ENCODE measurements at regions not wholly inside any gene's neighbourhood (a gene's known extent, or its start where the extent isn't known, plus 50 kb on each side); places are given as distances from the start of the nearest gene placed in this dataset.

DNA sequence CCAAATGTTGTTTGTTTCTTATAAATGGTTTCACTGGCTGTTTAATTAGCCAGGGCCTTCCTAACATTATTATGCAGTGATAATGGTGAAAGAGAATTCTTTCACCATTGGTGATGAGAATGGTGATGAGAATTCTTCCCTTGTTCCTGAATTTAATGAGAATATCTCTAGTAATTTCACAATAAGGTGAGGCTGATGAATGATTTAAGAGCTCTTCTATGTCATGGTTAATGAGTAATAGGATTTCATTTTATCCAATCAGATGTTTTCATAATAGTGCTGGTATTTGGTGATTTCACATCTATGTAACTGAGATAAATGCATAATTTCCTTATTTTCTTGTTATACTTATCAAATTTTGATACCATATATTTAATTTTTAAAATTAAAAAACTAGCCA is 535.7 kb upstream of the ZEB2 start:
- no peak for FAIRE-seq
- no peaks in the 10 kb centered on the region for H3K27me3 ChIP-seq (ENCODE audit: control insufficient read depth in 3 of 3, insufficient read depth in 3 of 3, low read length in 3 of 3)
- no peaks in the 10 kb centered on the region for H3K9me3 ChIP-seq (ENCODE audit: control insufficient read depth in 2 of 2, insufficient read depth in 1 of 2, low read depth in 1 of 2, low read length in 1 of 2)
- H3K4me3 ChIP-seq (ENCODE audit: low read depth in 1 of 3, low read length in 3 of 3), result no peak overlapping the region
- H3K4me1 ChIP-seq (ENCODE audit: control insufficient read depth in 3 of 3, insufficient read depth in 2 of 3, low read depth in 1 of 3, low read length in 2 of 3), result no peaks in the 10 kb centered on the region
- no peaks in the 10 kb centered on the region for H3K36me3 ChIP-seq (ENCODE audit: control insufficient read depth in 3 of 3, insufficient read depth in 2 of 3, low read depth in 1 of 3, low read length in 3 of 3)
- DNase-seq, result no peak
- H3K27ac ChIP-seq (ENCODE audit: low read depth in 1 of 3, low read length in 2 of 3), result no peak overlapping the region

DNA sequence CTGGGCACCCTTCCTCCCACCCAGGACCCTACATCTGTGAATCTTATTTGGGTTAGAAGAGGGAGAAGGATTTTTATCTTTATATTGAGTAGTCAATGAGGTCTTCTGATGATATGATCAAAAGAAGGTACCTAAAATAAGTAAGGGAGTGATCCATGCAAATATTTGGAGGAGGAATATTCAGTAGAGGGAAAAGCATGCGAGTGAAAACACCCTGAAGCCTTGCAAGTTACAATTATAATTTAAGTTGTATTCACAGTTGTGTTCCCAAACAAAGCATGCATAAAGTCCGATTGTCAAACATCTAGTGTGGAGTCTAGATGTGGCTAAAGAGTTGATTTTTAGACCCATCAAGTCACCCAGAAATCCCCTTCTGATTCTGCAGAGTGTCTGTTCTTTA is 530.2 kb upstream of the ZEB2 start:
- no peak overlapping the region for H3K27ac ChIP-seq (ENCODE audit: low read depth in 1 of 3, low read length in 2 of 3)
- no peaks in the 10 kb centered on the region for H3K36me3 ChIP-seq (ENCODE audit: control insufficient read depth in 3 of 3, insufficient read depth in 2 of 3, low read depth in 1 of 3, low read length in 3 of 3)
- no peaks in the 10 kb centered on the region for H3K4me1 ChIP-seq (ENCODE audit: control insufficient read depth in 3 of 3, insufficient read depth in 2 of 3, low read depth in 1 of 3, low read length in 2 of 3)
- FAIRE-seq, result no peak
- 79 to 84% (median 84%) methylated on average over 2 of the region's 2 CpGs for WGBS, 3 donors
- no peaks in the 10 kb centered on the region for H3K9me3 ChIP-seq (ENCODE audit: control insufficient read depth in 2 of 2, insufficient read depth in 1 of 2, low read depth in 1 of 2, low read length in 1 of 2)
- no peaks in the 10 kb centered on the region for H3K27me3 ChIP-seq (ENCODE audit: control insufficient read depth in 3 of 3, insufficient read depth in 3 of 3, low read length in 3 of 3)
- no peak for DNase-seq
- H3K4me3 ChIP-seq (ENCODE audit: low read depth in 1 of 3, low read length in 3 of 3), result no peak overlapping the region

DNA sequence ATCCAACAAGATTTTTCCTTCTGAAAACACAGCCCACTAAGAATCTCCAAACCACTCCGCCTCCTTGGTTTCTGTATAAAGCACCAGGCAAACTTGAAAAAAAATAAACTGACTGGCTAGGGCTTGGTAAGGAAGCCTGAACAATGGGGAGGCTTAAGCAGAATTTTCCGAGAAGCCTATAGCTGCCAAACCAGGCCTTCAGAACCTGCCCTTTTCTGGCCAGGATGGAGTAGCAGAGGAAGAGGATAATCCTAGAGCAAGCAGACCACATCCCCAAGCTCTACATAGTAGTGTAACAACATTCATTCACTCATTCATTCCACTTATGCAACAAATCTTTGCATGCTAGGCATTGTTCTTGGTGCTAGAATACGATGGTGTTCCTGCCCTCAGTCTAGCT is 529.6 kb upstream of the ZEB2 start:
- no peaks in the 10 kb centered on the region for H3K9me3 ChIP-seq (ENCODE audit: control insufficient read depth in 2 of 2, insufficient read depth in 1 of 2, low read depth in 1 of 2, low read length in 1 of 2)
- no peak overlapping the region for H3K27ac ChIP-seq (ENCODE audit: low read depth in 1 of 3, low read length in 2 of 3)
- DNase-seq (no peak), FAIRE-seq (no peak)
- H3K27me3 ChIP-seq (ENCODE audit: control insufficient read depth in 3 of 3, insufficient read depth in 3 of 3, low read length in 3 of 3), result no peaks in the 10 kb centered on the region
- no peaks in the 10 kb centered on the region for H3K4me1 ChIP-seq (ENCODE audit: control insufficient read depth in 3 of 3, insufficient read depth in 2 of 3, low read depth in 1 of 3, low read length in 2 of 3)
- WGBS, 3 donors, result 57 to 74% (median 64%) methylated on average over 3 of the region's 3 CpGs
- no peak overlapping the region for H3K4me3 ChIP-seq (ENCODE audit: low read depth in 1 of 3, low read length in 3 of 3)
- no peaks in the 10 kb centered on the region for H3K36me3 ChIP-seq (ENCODE audit: control insufficient read depth in 3 of 3, insufficient read depth in 2 of 3, low read depth in 1 of 3, low read length in 3 of 3)

DNA sequence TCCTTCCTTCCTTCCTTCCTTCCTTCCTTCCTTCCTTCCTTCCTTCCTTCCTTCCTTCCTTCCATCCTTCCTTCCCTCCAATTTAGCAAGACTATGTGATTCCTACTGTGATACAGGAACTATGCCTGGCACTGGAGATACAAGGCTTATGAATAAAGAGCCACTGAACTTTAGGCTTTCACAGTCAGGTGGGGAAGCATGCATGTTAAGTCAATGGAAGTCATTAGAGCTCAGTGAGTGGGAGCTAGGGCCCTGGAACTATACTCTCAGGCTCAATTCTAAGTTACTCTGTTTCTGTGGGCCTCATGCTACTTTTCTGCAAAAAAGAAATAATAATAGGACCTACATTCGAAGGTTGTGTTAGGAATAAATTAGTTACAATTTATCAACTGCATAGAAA is 527.6 kb upstream of the ZEB2 start:
- Histone ChIP-seq H3K4me3 (ENCODE audit: low read depth in 1 of 3, low read length in 3 of 3) (no peak overlapping the region), H3K9me3 (ENCODE audit: control insufficient read depth in 2 of 2, insufficient read depth in 1 of 2, low read depth in 1 of 2, low read length in 1 of 2) (no peaks in the 10 kb centered on the region), H3K27me3 (ENCODE audit: control insufficient read depth in 3 of 3, insufficient read depth in 3 of 3, low read length in 3 of 3) (no peaks in the 10 kb centered on the region), H3K4me1 (ENCODE audit: control insufficient read depth in 3 of 3, insufficient read depth in 2 of 3, low read depth in 1 of 3, low read length in 2 of 3) (no peaks in the 10 kb centered on the region), H3K36me3 (ENCODE audit: control insufficient read depth in 3 of 3, insufficient read depth in 2 of 3, low read depth in 1 of 3, low read length in 3 of 3) (no peaks in the 10 kb centered on the region), H3K27ac (ENCODE audit: low read depth in 1 of 3, low read length in 2 of 3) (no peak overlapping the region)
- DNase-seq, result no peak
- no peak for FAIRE-seq
- 78 to 93% (median 80%) methylated on average over 1 of the region's 1 CpG for WGBS, 3 donors

DNA sequence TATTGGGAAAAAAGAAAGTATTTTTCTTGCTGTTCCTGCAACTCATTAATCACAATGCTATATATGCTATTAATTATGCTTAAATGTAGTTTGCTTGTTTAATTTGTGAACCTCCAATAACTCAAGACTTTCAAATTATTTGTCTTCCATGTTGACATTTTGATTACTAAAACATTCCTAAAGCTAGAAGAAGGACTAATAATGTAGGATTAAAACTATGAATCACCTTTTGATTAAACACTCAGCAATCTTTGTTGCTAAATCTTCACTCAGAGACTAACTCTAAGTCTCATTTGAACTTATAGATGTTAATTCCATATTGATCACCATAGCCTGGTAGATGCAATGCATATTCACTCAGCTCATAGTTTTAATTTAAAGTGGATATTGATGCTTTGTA is 524.6 kb upstream of the ZEB2 start:
- Histone ChIP-seq H3K9me3 (ENCODE audit: control insufficient read depth in 2 of 2, insufficient read depth in 1 of 2, low read depth in 1 of 2, low read length in 1 of 2) (no peaks in the 10 kb centered on the region), H3K27ac (ENCODE audit: low read depth in 1 of 3, low read length in 2 of 3) (no peak overlapping the region), H3K36me3 (ENCODE audit: control insufficient read depth in 3 of 3, insufficient read depth in 2 of 3, low read depth in 1 of 3, low read length in 3 of 3) (no peaks in the 10 kb centered on the region), H3K27me3 (ENCODE audit: control insufficient read depth in 3 of 3, insufficient read depth in 3 of 3, low read length in 3 of 3) (no peaks in the 10 kb centered on the region), H3K4me3 (ENCODE audit: low read depth in 1 of 3, low read length in 3 of 3) (no peak overlapping the region), H3K4me1 (ENCODE audit: control insufficient read depth in 3 of 3, insufficient read depth in 2 of 3, low read depth in 1 of 3, low read length in 2 of 3) (no peaks in the 10 kb centered on the region)
- DNase-seq (no peak), FAIRE-seq (peak; percentile 30)

DNA sequence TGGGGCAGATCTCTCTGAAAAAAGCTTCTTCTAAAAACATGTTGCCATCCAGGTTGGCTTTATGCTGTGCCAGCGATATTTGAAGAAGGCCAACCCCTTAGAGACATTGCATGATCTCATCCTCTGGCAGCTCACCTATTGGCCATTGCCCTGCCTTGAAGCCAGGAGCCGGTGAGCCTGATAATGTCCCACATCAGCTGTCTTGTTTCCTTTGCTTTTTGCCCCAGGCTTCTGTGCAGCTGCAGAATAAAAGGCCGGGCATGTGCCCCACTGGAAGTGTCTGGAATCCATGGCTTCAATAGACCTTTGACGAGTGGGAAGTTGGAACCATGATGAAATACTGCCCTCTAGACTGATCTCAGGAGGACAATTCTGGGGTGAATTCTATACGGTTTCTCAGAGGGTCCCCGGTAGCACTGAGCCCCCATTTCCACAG is 523.5 kb upstream of the ZEB2 start:
- Histone ChIP-seq H3K4me3 (ENCODE audit: low read depth in 1 of 3, low read length in 3 of 3) (no peak overlapping the region), H3K9me3 (ENCODE audit: control insufficient read depth in 2 of 2, insufficient read depth in 1 of 2, low read depth in 1 of 2, low read length in 1 of 2) (no peaks in the 10 kb centered on the region), H3K27ac (ENCODE audit: low read depth in 1 of 3, low read length in 2 of 3) (no peak overlapping the region), H3K27me3 (ENCODE audit: control insufficient read depth in 3 of 3, insufficient read depth in 3 of 3, low read length in 3 of 3) (no peaks in the 10 kb centered on the region), H3K4me1 (ENCODE audit: control insufficient read depth in 3 of 3, insufficient read depth in 2 of 3, low read depth in 1 of 3, low read length in 2 of 3) (no peaks in the 10 kb centered on the region), H3K36me3 (ENCODE audit: control insufficient read depth in 3 of 3, insufficient read depth in 2 of 3, low read depth in 1 of 3, low read length in 3 of 3) (no peaks in the 10 kb centered on the region)
- 59 to 77% (median 74%) methylated on average over 6 of the region's 6 CpGs for WGBS, 3 donors
- DNase-seq (no peak), FAIRE-seq (no peak)

DNA sequence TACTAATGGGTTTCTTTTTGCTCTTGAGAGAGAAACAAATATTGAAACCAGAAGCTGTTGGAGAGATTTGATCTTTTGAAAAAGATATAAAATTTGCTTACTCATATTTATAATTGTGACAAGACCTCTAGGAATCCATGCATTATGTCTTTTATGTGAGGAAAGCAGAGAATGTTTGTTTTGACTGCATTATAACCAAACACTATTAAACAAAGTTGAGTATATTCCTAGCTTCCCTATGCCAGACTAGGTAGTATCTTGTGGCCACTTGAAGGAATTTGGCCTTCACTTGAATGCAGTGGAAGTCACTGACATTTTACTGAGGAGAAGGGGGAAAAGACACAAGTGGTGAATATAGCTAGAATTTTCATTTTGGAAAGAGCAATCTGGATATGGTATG is 521.8 kb upstream of the ZEB2 start:
- no peak overlapping the region for H3K4me3 ChIP-seq (ENCODE audit: low read depth in 1 of 3, low read length in 3 of 3)
- no peaks in the 10 kb centered on the region for H3K36me3 ChIP-seq (ENCODE audit: control insufficient read depth in 3 of 3, insufficient read depth in 2 of 3, low read depth in 1 of 3, low read length in 3 of 3)
- DNase-seq (no peak), FAIRE-seq (no peak)
- H3K27me3 ChIP-seq (ENCODE audit: control insufficient read depth in 3 of 3, insufficient read depth in 3 of 3, low read length in 3 of 3), result no peaks in the 10 kb centered on the region
- H3K9me3 ChIP-seq (ENCODE audit: control insufficient read depth in 2 of 2, insufficient read depth in 1 of 2, low read depth in 1 of 2, low read length in 1 of 2), result no peaks in the 10 kb centered on the region
- no peaks in the 10 kb centered on the region for H3K4me1 ChIP-seq (ENCODE audit: control insufficient read depth in 3 of 3, insufficient read depth in 2 of 3, low read depth in 1 of 3, low read length in 2 of 3)
- H3K27ac ChIP-seq (ENCODE audit: low read depth in 1 of 3, low read length in 2 of 3), result no peak overlapping the region

DNA sequence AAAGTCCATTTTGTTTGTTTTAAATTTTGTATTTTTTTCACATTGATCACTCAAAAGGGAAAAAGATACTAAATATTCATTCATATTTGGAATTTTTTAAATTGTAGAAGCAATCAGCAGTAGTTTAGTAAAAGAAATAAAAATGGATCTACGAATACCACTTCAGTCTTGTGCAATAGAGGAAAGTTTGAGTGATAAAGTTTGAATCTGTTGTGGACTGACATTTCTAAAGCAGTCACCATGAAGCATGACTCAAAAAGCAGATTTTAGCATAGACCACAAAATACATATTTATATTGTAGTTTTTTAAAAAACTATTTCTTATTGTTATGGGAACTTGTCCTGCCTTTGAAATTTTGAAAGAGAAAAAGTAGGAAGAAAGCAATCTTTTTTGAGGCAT is 520.5 kb upstream of the ZEB2 start:
- H3K4me1 ChIP-seq (ENCODE audit: control insufficient read depth in 3 of 3, insufficient read depth in 2 of 3, low read depth in 1 of 3, low read length in 2 of 3), result no peaks in the 10 kb centered on the region
- DNase-seq, result no peak
- FAIRE-seq, result no peak
- H3K27ac ChIP-seq (ENCODE audit: low read depth in 1 of 3, low read length in 2 of 3), result no peak overlapping the region
- no peaks in the 10 kb centered on the region for H3K9me3 ChIP-seq (ENCODE audit: control insufficient read depth in 2 of 2, insufficient read depth in 1 of 2, low read depth in 1 of 2, low read length in 1 of 2)
- WGBS, 3 donors, result 56 to 79% (median 69%) methylated on average over 1 of the region's 1 CpG
- no peak overlapping the region for H3K4me3 ChIP-seq (ENCODE audit: low read depth in 1 of 3, low read length in 3 of 3)
- H3K27me3 ChIP-seq (ENCODE audit: control insufficient read depth in 3 of 3, insufficient read depth in 3 of 3, low read length in 3 of 3), result no peaks in the 10 kb centered on the region
- H3K36me3 ChIP-seq (ENCODE audit: control insufficient read depth in 3 of 3, insufficient read depth in 2 of 3, low read depth in 1 of 3, low read length in 3 of 3), result no peaks in the 10 kb centered on the region

DNA sequence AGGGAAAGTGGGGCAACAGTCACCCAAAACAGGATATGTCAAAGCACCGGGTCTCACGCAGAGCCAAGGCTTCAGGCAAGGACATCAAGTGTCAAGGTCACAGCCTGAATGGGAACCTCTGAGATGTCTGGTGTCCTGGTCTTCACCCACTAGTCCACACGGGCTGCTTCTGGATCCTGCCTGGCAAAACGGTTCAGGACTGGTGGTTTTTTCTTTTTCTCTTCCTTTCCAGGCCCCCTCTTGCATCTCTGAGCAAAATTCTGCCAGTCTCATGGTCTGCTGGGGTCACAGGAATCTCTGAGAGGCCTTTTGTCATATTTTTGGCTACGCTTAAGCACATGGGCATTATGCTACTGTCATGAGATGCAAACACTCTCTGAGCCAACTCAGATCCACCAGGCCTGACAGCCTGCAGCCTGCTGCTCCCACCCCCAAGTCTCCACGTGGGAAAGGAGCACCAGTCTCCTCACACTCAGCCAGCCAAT is 518.2 kb upstream of the ZEB2 start:
- Histone ChIP-seq H3K4me3 (ENCODE audit: low read depth in 1 of 3, low read length in 3 of 3) (no peak overlapping the region), H3K9me3 (ENCODE audit: control insufficient read depth in 2 of 2, insufficient read depth in 1 of 2, low read depth in 1 of 2, low read length in 1 of 2) (no peaks in the 10 kb centered on the region), H3K27me3 (ENCODE audit: control insufficient read depth in 3 of 3, insufficient read depth in 3 of 3, low read length in 3 of 3) (no peaks in the 10 kb centered on the region), H3K36me3 (ENCODE audit: control insufficient read depth in 3 of 3, insufficient read depth in 2 of 3, low read depth in 1 of 3, low read length in 3 of 3) (no peaks in the 10 kb centered on the region), H3K4me1 (ENCODE audit: control insufficient read depth in 3 of 3, insufficient read depth in 2 of 3, low read depth in 1 of 3, low read length in 2 of 3) (no peaks in the 10 kb centered on the region), H3K27ac (ENCODE audit: low read depth in 1 of 3, low read length in 2 of 3) (no peak overlapping the region)
- no peak for FAIRE-seq
- 52 to 67% (median 53%) methylated on average over 6 of the region's 6 CpGs for WGBS, 3 donors
- no peak for DNase-seq
